GM19467 (cell line): ENCODE measurements at regions not wholly inside any gene's neighbourhood (a gene's known extent, or its start where the extent isn't known, plus 50 kb on each side); places are given as distances from the start of the nearest gene placed in this dataset.

Source experiments
- ATAC-seq: cut with Tn5 transposase; IDR thresholded peaks from one replicate; pipeline ENCODE4 v1.9.1; 2021; ENCODE audit warnings: mild to moderate bottlenecking, moderate library complexity; ENCODE audit not compliant: unreplicated experiment

DNA sequence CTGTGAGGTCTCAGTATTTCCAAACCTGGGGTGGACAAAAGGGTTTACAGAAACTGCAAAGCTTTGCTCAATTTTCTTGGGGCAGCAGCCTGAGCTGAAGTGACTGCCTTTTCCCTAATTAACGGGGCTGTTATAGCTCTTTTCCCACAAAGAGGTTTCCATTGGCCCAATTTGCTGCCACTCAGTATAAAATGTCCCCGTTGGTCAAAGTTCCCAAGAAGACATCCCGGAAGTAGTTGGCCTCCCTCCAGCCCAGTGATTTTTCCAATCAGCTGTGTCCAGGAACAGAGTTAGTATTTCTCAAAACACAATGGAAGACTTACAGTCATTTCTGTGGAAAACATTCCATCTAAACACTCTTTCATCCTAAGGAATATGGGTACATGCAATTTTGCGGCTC is 643.6 kb downstream of the ACTL7B start:
- no peak for ATAC-seq

DNA sequence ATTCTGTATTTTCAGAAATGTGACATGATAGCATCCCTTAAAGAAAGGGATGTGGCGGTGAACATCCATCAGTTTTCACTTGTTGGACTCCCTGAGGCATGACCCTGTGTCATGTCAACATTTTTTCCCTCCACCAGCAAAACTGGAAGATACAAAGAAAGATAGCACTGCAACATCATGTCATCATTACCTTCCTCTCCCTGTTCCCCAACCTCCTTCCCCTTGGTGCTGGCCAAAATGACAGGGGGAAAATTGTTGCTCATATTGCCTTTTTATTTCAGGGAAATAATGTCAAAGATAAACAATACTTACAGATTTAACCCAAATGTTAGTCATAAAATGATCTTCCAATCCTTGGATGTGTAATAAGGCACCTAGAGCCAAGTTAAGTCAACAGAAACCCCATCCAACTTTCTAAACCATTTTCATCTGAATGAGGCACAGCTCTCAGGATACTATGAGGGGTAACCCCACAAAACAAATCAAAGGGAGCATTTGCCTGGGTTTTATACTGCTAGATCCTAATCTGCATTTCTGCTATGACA is 644.3 kb downstream of the ACTL7B start:
- ATAC-seq, result no peak

DNA sequence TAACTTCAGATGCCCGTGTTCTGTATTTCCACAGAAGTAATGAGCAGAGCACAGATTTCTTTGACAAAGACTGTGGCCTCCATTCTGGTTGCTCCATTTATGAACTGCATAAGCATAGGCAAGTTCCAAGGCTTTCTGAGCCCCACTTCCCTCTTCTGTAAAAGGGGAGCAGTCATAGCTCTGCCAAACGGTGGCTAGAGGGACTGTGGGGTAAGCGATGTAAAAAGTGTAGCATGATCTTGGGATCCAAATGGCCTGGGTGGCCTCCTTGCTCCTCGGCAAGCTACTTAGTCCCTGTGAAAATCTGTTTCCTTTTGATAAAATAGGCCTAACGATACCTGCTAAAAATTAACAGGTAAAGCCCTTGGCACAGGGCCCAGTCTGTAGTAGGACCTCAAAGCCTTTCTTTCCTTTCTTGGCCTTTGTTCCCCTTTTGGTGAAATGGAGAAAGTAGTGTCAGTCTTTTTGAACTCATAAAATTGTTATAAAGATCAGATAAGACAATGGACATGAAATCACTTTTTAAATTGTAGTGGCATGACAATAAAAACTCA is 646.6 kb downstream of the ACTL7B start:
- ATAC-seq, result no peak

DNA sequence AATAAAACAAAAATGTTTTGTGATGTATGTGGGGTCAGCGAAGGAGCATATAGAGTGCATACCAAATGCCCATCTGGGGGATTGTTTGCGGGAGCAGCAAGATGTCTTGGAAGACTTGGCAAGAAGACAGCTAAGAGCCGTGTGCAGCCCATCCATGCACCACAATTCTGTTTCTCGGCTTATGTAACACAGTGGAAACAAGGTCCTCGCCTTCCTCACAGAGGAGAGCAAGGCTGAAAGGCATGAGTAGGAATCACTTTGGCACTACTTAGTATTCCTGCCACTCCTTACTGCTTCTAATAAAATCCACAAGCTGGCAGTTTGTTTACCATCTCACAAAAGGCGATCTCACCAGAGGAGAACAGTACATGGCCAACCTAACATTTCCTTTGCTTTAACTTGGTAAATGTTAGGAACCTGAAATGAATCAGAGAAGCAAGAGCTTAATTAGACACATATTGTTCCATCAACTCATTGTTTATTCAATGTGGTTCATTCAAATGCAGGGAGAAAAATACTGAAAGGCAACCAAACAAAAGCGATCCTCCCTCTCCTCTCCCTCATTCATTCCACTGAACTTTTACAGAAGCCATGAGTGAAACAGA is 648.1 kb downstream of the ACTL7B start:
- ATAC-seq, result no peak

DNA sequence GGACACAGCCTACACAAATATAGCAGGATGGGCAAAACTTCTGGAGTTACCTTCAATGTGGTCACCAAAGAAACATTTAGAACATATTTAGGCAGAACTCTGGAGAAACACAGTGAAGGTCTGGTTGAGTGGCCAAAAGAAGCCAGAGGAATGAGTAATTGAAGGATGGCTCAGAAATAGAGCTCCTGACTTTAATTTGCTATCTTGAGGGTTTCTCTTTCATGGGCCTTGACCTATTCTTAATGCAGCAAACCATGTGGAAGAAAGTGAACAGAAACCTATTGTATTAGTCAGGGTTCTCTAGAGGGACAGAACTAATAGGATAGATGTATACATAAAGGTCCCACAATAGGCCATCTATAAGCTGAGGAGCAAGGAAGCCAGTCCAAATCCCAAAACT is 650.5 kb downstream of the ACTL7B start:
- no peak for ATAC-seq

DNA sequence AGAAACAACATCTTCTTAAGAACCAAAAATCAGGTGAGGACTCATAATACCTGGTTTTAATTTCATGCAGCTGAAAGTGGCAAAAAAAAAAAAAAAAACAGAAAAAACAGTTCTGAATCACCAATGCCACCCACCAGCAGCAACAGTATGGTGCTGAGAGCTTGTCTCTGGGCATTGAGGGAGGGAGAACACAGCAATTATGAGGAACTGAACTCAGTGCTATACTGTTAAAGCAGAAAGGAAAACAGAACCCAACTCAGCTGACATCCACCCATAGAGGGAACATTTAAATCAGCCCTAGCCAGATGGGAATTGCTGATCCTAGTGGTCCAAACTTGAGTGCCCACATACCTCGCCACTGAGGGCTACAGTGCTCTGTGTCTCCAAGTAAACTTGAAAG is 657.9 kb downstream of the ACTL7B start:
- ATAC-seq, result no peak

DNA sequence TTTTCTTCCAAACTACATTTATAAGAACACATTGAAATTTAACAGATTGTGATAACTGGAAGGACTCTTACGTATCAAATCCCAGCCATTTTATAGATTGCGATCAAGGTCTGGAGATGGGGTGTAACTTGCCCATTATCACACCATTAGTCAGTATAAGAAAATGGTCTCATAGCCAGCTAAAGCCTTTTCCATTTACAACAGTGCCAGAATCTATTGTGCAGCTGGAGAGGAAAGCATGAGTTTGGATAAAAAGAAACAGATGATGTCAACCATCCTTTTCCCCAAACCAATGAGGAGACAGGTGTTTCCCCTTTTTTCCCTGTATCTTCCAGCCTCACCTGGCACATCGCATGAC is 658.8 kb downstream of the ACTL7B start:
- ATAC-seq, result no peak

DNA sequence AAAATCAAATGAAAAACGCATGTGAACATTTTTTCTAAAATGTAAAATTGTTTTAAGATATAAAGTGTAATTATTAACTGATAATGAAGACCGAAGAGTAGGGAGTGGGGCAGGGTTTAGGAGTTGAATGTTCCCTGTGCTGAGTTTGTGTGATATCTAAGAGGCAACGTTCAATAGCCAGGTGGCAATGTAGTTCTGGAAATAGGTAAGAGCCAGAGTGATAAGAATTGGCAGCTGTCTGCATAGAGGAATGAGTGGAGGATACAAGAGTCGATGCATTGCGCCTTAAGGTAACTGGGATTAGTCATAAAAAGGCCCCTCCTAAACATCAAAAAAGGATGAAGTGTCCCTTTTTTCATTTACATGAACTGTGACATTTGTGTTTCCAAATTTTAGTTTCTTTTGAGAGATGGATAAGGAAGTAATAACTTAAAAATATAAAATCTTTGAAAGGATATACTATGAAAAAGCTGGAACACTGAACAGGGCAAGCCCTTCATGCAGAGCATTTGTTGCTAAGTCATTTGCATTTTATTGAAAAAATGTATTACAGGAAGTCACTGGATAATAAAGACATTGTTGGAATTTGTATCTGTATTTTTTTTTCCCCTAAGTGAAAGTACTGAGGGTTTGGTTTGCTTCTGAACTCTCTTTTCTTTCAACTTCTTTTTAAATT is 659.3 kb downstream of the ACTL7B start:
- no peak for ATAC-seq

DNA sequence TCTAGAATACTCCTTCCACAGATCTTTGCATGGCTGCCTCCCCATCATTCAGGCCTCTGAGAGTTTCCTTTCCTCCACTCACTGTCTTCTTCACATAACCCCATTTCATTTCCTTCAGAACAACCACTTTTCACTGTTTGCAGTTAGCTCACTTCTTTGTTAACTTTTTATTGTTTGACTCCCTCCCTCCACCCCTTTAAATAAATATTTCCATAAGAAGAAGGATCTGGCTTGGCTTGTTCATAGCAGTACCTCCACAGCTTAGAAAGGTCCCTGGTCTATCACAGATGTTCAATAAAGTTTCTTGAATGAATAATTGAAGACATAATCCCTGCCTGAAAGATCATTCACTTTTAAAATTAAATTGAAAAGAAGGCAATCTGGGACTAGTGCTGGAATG is 661.6 kb downstream of the ACTL7B start:
- ATAC-seq, result no peak

DNA sequence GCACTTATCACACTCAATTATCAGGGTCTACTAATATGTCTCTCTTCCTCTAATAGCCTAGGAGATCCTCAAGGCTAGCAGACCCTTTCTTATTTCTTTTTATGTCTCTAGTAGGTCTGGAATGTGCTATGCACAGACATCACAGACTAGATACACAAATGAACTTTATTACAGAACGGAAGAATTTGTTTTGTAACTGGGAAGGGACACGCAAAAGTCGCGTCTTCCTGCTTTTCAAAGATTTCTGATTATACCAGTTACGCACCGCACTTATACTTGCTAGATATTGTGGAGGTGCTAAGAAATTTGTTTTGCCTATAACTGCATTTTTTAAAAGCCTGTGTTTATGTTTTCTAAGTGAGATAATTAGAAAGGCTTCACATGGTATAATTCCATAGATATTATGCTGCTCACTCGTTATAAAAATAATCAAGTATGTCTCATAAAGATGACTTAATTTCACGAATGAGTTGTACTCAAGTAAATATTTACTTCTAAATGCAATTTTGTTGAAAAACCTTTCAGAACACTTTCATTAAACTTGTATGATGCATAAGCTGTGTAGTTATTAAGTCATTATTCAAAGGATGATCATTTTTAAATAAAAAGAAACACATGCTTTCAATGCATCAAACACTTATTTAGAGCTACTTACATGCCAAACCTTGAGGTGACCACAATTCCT is 662.6 kb downstream of the ACTL7B start:
- no peak for ATAC-seq

DNA sequence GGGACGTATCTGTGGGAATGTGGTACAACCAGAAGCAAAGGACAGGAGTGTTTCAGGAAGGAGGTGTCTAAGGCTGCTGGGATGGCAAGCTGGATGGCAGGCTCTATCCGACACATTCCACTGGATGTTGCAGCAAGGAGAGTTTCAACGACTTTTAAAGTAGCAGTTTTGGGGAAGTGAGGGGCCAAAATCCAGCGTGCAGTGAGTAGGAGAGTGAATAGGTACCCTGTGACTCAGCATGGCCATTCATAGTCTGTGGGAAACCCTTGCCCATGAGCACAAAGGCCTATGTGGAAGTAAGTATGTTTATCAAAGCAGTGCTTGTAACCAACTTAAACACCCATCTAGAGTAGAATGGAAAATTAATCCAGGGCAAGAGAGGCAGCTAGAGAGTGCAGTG is 664.7 kb downstream of the ACTL7B start:
- no peak for ATAC-seq

DNA sequence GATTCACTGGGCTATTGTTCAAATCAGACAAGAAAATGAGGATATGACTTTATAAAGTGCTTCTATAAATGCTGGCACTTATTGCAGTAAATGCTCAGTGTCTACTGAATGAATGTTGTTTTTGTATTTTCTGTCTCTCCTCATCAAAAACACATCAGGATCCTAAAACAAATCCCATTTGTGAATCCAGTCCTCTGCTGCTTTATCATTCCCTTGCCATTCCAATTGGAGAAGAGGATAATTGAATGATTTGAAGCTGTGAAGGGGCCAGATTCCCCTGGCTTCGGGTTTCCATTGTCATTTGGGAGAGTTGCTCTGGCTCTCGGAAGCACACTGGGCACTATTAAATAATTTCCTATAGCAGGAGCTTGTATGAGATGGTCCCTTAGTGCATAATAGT is 666.8 kb downstream of the ACTL7B start:
- ATAC-seq, result no peak

DNA sequence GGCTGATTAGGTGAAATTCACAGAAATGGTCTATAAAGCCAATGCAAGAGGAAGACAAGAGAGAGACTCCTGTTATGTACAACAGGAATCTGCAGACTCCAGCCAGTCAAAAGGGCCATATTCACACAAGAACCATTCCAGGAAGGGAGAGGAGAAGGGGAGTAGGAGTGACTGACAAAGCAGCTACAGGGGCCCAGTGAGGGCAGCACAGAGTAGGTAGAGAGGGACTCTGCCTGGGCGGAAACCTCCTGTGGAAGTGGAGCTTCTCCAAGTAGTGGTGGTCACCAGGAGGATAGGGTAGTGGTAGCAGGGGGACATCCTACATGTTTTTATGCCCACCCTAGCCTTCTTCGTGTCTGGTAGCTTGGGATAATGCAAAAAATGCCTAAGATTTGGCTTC is 667.3 kb downstream of the ACTL7B start:
- no peak for ATAC-seq

DNA sequence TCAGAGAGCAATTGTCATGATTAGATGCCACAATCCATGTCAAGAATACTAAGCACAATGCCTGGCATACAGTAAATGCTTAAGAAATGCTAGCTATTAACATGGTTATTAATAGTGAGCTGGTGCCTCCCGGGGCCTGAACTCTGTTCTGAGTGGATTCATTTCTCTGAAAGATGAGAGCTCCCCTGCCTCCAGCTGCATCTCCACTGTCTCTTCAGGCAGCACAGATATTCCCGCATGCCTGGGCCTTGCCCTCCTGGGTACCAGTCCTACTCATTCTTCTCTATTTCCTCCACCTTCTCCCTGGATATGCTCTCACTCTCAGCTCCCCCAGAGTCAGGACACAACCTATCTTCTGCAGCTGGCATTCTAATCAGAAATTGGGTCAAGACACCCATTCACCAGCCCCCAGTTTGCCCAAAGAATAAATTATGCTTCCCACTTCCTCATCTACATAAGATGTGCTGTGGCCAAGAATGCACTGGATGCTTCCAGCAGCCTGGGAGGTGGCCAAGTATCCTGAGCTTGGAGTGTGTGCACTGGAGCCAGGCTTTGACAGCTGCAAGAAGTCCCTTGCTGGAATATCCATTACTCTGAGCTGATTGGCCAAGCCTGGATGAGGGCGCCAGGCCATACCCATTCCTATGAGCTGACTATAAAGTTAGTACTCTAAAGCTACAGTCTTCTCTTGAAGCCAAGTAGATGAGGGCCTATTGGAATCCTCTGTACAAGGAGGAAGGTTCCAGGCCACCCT is 669.0 kb downstream of the ACTL7B start:
- ATAC-seq, result no peak

DNA sequence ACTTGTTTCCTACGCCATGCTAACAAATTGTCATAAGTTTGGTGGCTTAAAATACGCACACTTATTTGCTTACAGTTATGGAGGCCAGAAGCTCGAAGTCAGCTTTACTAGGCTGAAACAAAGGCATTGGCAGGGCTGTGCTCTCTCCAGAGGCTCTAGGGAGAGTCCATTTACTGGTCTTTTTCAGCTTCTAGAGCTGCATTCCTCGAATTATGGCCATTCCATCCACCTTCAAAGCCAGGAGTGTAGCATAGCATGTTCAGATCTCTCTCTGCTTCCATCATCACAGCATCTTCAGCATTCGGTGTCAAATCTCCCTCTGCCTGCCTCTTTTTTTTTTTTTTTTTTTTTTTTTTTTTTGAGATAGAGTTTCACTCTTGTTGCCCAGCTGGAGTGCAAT is 670.2 kb downstream of the ACTL7B start:
- no peak for ATAC-seq

DNA sequence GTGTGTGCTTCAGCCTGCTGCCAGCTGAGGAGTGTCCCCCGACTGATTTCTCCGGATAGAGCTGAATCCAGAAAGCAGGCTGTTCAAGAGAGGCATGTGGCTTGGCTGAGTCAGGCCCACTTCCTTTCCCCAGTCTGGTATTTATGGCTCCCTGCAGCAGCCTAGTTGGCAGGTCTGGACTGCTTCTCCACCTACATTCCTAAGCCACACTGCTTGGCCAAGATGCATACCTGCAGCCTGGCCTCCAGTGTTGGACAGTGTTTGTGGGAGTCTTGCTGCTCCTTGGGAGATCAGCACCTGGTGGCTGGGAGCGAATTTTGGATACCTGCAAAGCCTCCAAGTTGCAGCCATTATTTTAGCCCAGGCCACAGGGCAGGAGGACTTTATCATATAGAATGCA is 670.8 kb downstream of the ACTL7B start:
- no peak for ATAC-seq

DNA sequence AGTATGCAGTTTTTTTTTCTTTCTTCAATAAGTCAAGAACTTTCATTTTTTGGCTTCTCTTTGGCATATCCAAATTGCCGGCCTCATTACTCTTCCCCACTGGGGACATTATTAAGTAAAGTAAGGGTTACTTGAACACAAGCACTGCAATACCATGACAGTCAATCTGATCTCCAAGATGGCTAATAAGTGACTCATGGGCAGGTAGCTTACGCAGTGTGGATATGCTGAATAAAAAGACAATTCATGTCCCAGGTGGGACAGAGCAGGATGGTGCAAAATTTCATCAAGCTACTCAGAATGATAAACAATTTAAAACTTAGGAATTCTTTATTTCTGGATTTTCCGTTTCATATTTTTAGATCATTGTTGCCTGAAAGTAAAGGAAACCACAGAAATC is 671.8 kb downstream of the ACTL7B start:
- ATAC-seq, result no peak

DNA sequence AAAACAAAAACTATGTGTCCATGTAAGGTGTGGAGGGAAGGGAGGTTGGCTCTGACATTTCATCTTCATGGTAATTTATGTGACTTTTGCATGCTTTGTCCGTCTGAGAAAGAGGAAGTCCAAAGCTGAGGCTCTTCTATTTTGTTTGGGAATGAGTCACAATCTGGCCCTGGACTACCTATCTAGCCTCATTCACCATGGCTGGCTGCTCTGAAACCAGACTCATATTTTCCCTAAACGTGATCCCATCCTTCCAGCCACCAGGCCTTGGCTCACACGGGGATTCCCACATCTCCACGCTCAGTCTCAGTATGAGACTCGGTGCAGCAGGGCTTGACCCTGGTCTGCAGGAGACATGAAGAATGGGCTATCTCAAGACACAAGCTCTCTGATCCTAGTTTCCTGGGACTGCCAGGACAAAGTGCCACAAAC is 672.8 kb downstream of the ACTL7B start:
- no peak for ATAC-seq

DNA sequence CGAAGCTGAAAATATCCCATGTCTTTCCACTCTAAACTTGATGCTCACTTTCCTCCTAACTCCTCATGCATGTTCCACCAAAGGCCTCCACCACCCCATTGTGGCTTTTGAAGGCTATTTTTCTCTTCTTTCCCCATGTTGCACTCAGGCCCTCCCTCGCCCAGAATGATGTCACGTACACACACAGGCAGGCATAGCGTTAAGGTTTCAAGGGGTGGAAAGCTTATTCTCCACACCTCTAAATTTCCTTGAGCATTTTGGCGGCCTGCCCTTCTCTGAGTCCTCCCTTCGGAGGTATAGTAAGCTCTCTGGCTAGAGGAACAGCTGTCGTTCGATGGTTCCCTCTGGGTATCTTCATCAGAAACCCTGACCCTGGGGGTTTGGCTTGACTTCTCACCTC is 673.5 kb downstream of the ACTL7B start:
- ATAC-seq, result no peak

DNA sequence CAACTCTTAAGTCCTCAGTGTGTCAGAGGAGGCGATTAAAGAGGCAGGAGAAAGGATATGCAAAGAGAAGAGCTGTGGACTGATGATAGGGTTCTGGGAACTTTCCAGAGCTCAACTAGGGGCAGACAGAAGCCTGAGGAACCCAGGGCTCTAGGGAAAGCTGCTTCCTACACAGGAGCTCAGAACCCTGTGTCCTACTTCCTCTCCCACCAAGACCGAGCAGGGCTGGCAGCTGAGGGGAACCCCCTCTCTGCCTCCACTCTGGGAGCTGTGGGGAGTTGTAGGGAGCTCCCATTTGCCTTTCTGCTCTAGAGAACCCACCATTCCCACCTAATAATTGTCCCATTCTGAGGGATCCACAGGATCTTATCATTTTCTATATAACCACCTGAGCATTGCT is 674.3 kb downstream of the ACTL7B start:
- no peak for ATAC-seq

DNA sequence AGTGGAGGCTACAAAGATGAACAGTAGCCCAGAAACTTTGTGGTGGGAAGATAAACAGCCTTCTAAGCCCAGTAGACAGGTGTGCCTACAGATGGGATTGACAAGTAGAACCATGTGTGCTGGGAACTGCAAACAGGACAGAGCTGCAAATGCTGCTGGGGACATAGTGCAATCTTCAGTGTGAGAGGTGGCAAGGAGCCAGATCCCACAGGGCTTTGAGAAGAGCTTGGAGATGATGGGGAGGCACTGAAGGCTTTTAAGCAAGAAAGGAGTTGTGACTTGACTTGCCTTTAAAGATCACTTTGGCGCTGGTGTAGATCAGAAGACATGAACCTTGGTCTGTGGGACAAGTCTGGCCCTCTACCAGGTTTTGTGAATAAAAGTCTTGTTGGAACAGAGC is 675.2 kb downstream of the ACTL7B start:
- ATAC-seq, result no peak
